ENCODE measurements at regions not wholly inside any gene's neighbourhood (a gene's known extent, or its start where the extent isn't known, plus 50 kb on each side); places are given as distances from the start of the nearest gene placed in this dataset.

DNA sequence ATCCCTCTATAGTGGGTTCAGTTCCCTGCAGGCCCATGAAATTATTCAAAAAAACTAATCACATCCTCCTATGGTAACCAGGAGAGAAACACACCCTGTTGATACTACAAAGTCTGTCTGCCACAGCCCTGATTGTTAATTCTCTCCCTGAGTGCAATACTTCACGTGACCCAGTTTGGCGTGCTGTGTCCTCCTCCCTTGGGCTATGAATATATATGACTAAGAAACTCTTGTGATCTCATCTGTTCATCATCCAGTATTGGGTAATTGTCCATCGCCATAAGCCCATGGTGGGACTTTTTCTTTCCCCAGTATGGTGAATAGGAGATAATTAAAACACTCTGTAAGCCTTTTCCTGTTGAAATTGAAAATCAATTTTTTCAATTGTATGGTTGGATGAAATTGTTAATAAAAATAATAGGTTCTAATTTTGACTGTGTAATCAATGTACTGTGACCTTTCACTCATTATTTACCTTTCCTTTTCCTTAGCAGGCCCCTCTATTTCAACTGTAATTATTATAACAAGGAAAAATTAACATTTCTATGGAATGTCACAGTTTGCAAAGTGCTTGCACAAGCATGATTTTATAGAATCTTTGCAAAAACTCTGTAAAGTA is 1822.6 kb downstream of the SUCLG1 start:
- Histone ChIP-seq H3K36me3 (no peaks in the 10 kb centered on the region), H3K4me1 (no peaks in the 10 kb centered on the region), H3K27me3 (ENCODE audit: low read depth) (no peaks in the 10 kb centered on the region), H3K27ac (replicated peaks) (no peak overlapping the region), H3K9me3 (replicated peaks) (no peaks in the 10 kb centered on the region), H3K4me3 (no peak overlapping the region)
- TF ChIP-seq, protein P1, sequence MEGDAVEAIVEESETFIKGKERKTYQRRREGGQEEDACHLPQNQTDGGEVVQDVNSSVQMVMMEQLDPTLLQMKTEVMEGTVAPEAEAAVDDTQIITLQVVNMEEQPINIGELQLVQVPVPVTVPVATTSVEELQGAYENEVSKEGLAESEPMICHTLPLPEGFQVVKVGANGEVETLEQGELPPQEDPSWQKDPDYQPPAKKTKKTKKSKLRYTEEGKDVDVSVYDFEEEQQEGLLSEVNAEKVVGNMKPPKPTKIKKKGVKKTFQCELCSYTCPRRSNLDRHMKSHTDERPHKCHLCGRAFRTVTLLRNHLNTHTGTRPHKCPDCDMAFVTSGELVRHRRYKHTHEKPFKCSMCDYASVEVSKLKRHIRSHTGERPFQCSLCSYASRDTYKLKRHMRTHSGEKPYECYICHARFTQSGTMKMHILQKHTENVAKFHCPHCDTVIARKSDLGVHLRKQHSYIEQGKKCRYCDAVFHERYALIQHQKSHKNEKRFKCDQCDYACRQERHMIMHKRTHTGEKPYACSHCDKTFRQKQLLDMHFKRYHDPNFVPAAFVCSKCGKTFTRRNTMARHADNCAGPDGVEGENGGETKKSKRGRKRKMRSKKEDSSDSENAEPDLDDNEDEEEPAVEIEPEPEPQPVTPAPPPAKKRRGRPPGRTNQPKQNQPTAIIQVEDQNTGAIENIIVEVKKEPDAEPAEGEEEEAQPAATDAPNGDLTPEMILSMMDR (IDR thresholded peaks at IDR 0.05; ENCODE audit: borderline replicate concordance), result no peak
- no peak for DNase-seq
- intact Hi-C loops (cut with micrococcal nuclease), result no loop called here

DNA sequence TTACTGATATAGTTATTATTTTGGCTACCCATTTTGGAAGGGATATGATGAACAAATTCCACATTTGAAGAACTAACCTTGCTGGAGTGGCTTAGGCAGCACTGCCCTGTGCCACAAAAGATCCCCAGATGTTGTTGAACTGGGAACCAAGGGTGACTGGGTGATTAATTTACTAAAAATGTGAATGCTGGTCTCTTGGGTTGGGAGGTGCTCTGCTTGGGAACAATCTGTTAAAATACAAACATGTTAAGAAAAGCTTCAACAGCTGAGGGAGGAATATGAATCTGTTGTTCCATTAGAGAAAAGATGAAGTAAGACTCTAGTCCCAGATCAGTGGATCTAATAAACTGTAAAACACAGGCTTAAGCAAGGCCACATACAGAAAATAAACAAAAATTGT is 1860.1 kb downstream of the SUCLG1 start:
- peaks cover 14% of the 10 kb centered on the region for H3K9me3 ChIP-seq (replicated peaks)
- no peak overlapping the region for H3K4me3 ChIP-seq
- intact Hi-C loops (cut with micrococcal nuclease), result no loop called here
- TF ChIP-seq, protein P1 (IDR thresholded peaks at IDR 0.05; ENCODE audit: borderline replicate concordance), result no peak
- no peak for DNase-seq
- H3K4me1 ChIP-seq, result no peaks in the 10 kb centered on the region
- no peaks in the 10 kb centered on the region for H3K36me3 ChIP-seq
- no peak overlapping the region for H3K27ac ChIP-seq (replicated peaks)
- H3K27me3 ChIP-seq (ENCODE audit: low read depth), result no peaks in the 10 kb centered on the region

DNA sequence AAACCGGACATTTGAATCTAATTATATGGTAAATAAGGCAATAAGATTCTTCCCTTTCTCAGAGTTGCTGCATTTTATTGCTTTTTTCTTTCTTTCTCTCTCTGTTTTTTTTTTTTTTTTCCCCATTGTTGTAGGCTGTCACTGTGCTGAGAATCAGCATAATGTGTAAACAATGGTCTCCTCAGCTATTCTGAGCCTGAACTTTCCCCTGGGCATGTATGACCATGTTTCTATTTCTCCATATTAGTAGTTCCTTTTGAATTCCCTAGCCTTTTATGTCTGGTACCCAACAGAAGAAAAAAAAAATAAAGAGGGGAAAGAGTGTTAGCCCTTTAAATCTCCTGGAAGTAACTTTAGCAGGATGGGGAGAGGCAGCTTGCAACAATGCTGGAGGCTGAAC is 1862.5 kb downstream of the SUCLG1 start:
- Histone ChIP-seq H3K9me3 (replicated peaks) (peaks cover 14% of the 10 kb centered on the region), H3K27me3 (ENCODE audit: low read depth) (no peaks in the 10 kb centered on the region), H3K4me3 (no peak overlapping the region), H3K36me3 (no peaks in the 10 kb centered on the region), H3K27ac (replicated peaks) (no peak overlapping the region), H3K4me1 (no peaks in the 10 kb centered on the region)
- TF ChIP-seq, protein P1 (IDR thresholded peaks at IDR 0.05; ENCODE audit: borderline replicate concordance), result no peak
- DNase-seq, result no peak
- intact Hi-C loops (cut with micrococcal nuclease), result no loop called here

DNA sequence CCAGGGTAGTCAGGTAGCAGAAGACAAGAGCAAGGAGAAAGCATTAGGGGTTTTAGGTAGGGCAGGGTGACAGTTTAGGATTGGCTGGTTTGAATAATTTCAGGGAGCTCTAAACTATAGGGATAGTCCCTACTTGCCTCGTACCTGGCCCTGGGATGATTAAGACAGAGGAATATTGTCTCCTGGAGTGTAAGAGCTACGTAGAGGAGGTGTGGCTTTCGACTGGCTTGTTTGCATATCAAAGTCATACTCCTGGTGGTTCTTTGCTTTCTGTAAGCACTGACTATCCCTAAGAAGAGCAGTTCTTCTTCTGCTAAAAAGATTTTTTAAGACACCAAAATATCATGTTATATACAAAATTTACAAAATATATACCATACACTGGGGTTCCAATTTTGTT is 1867.4 kb downstream of the SUCLG1 start:
- H3K9me3 ChIP-seq (replicated peaks), result peaks cover 14% of the 10 kb centered on the region
- intact Hi-C loops (cut with micrococcal nuclease), result no loop called here
- H3K27me3 ChIP-seq (ENCODE audit: low read depth), result no peaks in the 10 kb centered on the region
- H3K27ac ChIP-seq (replicated peaks), result no peak overlapping the region
- TF ChIP-seq, protein P1 (IDR thresholded peaks at IDR 0.05; ENCODE audit: borderline replicate concordance), result no peak
- H3K4me1 ChIP-seq, result no peaks in the 10 kb centered on the region
- H3K36me3 ChIP-seq, result no peaks in the 10 kb centered on the region
- H3K4me3 ChIP-seq, result no peak overlapping the region
- no peak for DNase-seq

DNA sequence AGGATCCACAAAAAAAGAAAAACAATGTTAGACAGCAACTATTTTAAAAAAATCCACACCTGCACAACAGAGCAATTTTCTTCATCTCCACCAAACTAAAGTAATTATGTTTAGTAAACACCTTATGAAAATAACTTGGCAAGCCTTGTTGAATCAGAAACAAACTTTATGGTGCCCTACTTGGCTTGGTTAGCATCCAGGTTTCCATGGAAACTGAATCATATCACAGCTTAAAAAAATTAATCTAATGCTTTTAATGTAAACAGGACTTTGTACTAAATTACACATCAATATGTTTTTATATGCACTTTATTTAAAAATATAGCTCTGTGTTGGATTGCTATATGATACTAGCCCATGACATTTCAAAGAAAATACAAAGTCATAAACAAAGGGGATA is 1882.4 kb downstream of the SUCLG1 start:
- TF ChIP-seq, protein P1 (IDR thresholded peaks at IDR 0.05; ENCODE audit: borderline replicate concordance), result no peak
- H3K9me3 ChIP-seq (replicated peaks), result peaks cover 26% of the 10 kb centered on the region
- no peak for DNase-seq
- no peaks in the 10 kb centered on the region for H3K4me1 ChIP-seq
- no peaks in the 10 kb centered on the region for H3K36me3 ChIP-seq
- no peaks in the 10 kb centered on the region for H3K27me3 ChIP-seq (ENCODE audit: low read depth)
- intact Hi-C loops (cut with micrococcal nuclease), result no loop called here
- H3K27ac ChIP-seq (replicated peaks), result no peak overlapping the region
- H3K4me3 ChIP-seq, result no peak overlapping the region

Data from left ventricle myocardium inferior (tissue), 1 donor.